A549 (cell line): ENCODE measurements at regions not wholly inside any gene's neighbourhood (a gene's known extent, or its start where the extent isn't known, plus 50 kb on each side); places are given as distances from the start of the nearest gene placed in this dataset.

Experiments
- CHD2 ChIP-seq: fragments of 150-350 bp; IDR thresholded peaks from 2 replicates; pipeline ENCODE4 v1.6.1; 2014; ENCODE audit warnings: low read length; ENCODE audit not compliant: partially characterized antibody
- CHD4 ChIP-seq: fragments of 200-600 bp; sonication (generic); IDR thresholded peaks from 2 replicates; pipeline ENCODE4 v1.6.1; 2016; ENCODE audit warnings: antibody characterized with exemption, mild to moderate bottlenecking, borderline replicate concordance
- EP300 ChIP-seq, 2 experiments: fragments of >200 bp; sonication (Bioruptor Twin); formaldehyde crosslinking; IDR thresholded peaks; 2 replicates in 1 of 2; 3 replicates in 1 of 2; pipeline ENCODE4 v1.6.1; 2016 to 2017
- HOXA7 ChIP-seq: fragments of 250-450 bp; sonication (Bioruptor Pico); IDR thresholded peaks from 2 replicates; pipeline ENCODE4 v1.5.0; 2020; ENCODE audit warnings: mild to moderate bottlenecking, moderate library complexity
- KDM5A ChIP-seq: fragments of 200-600 bp; sonication (generic); IDR thresholded peaks from 2 replicates; pipeline ENCODE4 v1.6.1; 2016; ENCODE audit warnings: antibody characterized with exemption, mild to moderate bottlenecking
- MAX ChIP-seq: IDR thresholded peaks from 2 replicates; pipeline ENCODE4 v1.6.1; 2012
- MYC ChIP-seq: IDR thresholded peaks from 2 replicates; pipeline ENCODE4 v1.6.1; 2012; ENCODE audit warnings: mild to moderate bottlenecking, inconsistent platforms, low read length, improper control_type of control experiment, borderline replicate concordance
- POLR2A ChIP-seq: IDR thresholded peaks from 2 replicates; pipeline ENCODE4 v1.6.1; 2012; ENCODE audit warnings: mild to moderate bottlenecking, low read length
- USF2 ChIP-seq: fragments of 450-650 bp; IDR thresholded peaks from 2 replicates; pipeline ENCODE4 v1.6.1; 2014; ENCODE audit warnings: antibody characterized with exemption
- TF ChIP-seq, protein P1 (sequence below): fragments of >200 bp; sonication (Bioruptor Twin); formaldehyde crosslinking; IDR thresholded peaks from 3 replicates; pipeline ENCODE4 v1.5.1; 2016
- TF ChIP-seq, protein P2 (sequence below): IDR thresholded peaks from 2 replicates; pipeline ENCODE4 v1.6.1; 2012
- TF ChIP-seq, protein P3 (sequence below): fragments of 150-350 bp; IDR thresholded peaks from 2 replicates; pipeline ENCODE4 v1.6.1; 2014; ENCODE audit warnings: low read depth, mild to moderate bottlenecking, low read length

DNA sequence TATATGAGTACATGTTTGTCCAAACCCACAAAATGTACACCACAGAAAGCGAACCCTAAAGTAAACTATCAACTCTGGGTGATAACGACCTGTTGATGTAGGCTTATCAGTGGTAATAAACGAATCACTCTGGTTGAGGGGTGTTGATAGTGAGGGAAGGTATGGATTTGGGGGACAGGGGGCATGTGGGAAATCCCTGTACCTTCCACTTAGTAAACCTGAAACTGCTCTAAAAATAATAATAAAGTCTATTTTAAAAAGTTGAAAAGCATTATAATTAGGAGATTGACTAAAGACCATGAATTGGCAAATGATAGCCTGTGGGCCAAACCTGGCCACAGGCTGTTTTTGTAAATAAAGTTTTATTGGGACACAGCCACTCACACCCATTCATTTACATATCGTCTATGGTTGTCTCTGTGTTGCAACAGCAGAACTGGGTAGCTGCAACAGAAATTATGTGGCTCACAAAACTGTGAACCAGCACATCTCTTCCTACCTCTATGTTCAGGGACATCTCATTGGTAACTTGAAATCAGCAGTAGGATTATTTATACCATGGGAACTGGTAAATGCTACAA is 85.5 kb upstream of the CDYL2 start:
- TF ChIP-seq MYC (no peak), MAX (no peak), POLR2A (no peak), KDM5A (no peak), USF2 (no peak), CHD4 (no peak), CHD2 (no peak), EP300 (IDR thresholded peaks at IDR 0.05) (no peak), HOXA7 (CRISPR knock-in tag) (no peak)
- TF ChIP-seq, protein P1, sequence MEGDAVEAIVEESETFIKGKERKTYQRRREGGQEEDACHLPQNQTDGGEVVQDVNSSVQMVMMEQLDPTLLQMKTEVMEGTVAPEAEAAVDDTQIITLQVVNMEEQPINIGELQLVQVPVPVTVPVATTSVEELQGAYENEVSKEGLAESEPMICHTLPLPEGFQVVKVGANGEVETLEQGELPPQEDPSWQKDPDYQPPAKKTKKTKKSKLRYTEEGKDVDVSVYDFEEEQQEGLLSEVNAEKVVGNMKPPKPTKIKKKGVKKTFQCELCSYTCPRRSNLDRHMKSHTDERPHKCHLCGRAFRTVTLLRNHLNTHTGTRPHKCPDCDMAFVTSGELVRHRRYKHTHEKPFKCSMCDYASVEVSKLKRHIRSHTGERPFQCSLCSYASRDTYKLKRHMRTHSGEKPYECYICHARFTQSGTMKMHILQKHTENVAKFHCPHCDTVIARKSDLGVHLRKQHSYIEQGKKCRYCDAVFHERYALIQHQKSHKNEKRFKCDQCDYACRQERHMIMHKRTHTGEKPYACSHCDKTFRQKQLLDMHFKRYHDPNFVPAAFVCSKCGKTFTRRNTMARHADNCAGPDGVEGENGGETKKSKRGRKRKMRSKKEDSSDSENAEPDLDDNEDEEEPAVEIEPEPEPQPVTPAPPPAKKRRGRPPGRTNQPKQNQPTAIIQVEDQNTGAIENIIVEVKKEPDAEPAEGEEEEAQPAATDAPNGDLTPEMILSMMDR = no peak
- TF ChIP-seq, protein P2, sequence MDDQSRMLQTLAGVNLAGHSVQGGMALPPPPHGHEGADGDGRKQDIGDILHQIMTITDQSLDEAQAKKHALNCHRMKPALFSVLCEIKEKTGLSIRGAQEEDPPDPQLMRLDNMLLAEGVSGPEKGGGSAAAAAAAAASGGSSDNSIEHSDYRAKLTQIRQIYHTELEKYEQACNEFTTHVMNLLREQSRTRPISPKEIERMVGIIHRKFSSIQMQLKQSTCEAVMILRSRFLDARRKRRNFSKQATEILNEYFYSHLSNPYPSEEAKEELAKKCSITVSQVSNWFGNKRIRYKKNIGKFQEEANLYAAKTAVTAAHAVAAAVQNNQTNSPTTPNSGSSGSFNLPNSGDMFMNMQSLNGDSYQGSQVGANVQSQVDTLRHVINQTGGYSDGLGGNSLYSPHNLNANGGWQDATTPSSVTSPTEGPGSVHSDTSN = no peak
- TF ChIP-seq, protein P3, sequence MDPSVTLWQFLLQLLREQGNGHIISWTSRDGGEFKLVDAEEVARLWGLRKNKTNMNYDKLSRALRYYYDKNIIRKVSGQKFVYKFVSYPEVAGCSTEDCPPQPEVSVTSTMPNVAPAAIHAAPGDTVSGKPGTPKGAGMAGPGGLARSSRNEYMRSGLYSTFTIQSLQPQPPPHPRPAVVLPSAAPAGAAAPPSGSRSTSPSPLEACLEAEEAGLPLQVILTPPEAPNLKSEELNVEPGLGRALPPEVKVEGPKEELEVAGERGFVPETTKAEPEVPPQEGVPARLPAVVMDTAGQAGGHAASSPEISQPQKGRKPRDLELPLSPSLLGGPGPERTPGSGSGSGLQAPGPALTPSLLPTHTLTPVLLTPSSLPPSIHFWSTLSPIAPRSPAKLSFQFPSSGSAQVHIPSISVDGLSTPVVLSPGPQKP = no peak
